ENCODE measurements at regions not wholly inside any gene's neighbourhood (a gene's known extent, or its start where the extent isn't known, plus 50 kb on each side); places are given as distances from the start of the nearest gene placed in this dataset.

DNA sequence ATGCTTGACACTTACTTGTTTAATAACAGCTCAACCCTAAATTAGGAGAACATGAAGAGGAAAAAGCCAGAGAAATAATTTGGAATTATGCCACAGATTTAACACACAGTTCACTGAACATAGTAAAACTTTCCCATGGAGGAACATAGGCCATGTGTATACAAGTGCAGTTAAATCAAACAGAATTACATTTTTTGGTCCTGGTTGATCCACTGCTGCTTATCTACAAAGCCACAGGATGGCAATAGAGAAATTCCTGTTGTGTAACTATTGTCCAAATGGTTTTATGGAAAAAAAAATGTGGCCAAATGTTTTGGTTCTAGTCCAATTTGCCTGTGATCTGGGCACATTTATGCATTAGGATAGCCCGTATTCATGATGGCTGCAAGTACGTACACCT, 136.8 kb downstream of the ALDH8A1 start:
- no peaks in the 10 kb centered on the region for H3K9me3 ChIP-seq (replicated peaks in 1 of 3)
- H3K36me3 ChIP-seq (replicated peaks in 1 of 2), result no peaks in the 10 kb centered on the region
- no peak for DNase-seq
- no peaks in the 10 kb centered on the region for H3K4me1 ChIP-seq (replicated peaks in 1 of 2)
- no peaks in the 10 kb centered on the region for H3K27me3 ChIP-seq
- intact Hi-C loops (cut with DNase I), result loop anchor here in 1 of 2 donors (10.0 kb wide), 1 partner anchor 168 kb away; no protein-coding TSS in a partner anchor
- 90 to 100% (median 95%) methylated on average over 2 of the region's 2 CpGs for WGBS, 4 donors
- no peak overlapping the region for H3K27ac ChIP-seq
- H3K4me3 ChIP-seq, result no peak overlapping the region
- no peak for TF ChIP-seq POLR2A (IDR thresholded peaks at IDR 0.05)
- TF ChIP-seq, protein P1, sequence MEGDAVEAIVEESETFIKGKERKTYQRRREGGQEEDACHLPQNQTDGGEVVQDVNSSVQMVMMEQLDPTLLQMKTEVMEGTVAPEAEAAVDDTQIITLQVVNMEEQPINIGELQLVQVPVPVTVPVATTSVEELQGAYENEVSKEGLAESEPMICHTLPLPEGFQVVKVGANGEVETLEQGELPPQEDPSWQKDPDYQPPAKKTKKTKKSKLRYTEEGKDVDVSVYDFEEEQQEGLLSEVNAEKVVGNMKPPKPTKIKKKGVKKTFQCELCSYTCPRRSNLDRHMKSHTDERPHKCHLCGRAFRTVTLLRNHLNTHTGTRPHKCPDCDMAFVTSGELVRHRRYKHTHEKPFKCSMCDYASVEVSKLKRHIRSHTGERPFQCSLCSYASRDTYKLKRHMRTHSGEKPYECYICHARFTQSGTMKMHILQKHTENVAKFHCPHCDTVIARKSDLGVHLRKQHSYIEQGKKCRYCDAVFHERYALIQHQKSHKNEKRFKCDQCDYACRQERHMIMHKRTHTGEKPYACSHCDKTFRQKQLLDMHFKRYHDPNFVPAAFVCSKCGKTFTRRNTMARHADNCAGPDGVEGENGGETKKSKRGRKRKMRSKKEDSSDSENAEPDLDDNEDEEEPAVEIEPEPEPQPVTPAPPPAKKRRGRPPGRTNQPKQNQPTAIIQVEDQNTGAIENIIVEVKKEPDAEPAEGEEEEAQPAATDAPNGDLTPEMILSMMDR (IDR thresholded peaks at IDR 0.05), result no peak

DNA sequence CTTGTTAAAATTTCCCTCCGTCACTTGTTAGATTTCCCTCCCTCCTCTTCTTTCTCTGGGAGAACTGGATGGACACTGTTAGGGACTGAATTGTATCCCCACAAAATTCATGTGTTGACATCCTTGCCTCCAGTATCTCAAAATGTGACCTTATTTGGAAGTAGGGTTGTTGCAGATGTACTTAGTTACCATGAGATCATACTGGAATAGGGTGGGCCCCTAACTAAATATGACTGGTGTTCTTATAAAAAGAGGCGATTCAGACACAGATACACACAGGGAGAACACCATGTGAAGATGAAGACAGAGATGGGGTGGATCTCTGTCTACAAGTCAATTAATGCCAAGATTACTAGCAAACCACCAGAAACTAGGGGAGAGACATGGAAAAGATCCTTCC, 139.5 kb downstream of the ALDH8A1 start:
- TF ChIP-seq POLR2A (IDR thresholded peaks at IDR 0.05), result no peak
- TF ChIP-seq, protein P1 (IDR thresholded peaks at IDR 0.05), result no peak
- Histone ChIP-seq H3K4me1 (replicated peaks in 1 of 2) (no peaks in the 10 kb centered on the region), H3K36me3 (replicated peaks in 1 of 2) (no peaks in the 10 kb centered on the region), H3K4me3 (no peak overlapping the region), H3K27me3 (no peaks in the 10 kb centered on the region), H3K9me3 (replicated peaks in 1 of 3) (no peaks in the 10 kb centered on the region), H3K27ac (no peak overlapping the region)
- intact Hi-C loops (cut with DNase I), result loop anchor here in 1 of 2 donors (10.0 kb wide), 1 partner anchor 166 kb away; no protein-coding TSS in a partner anchor
- WGBS, 4 donors, result 73 to 95% (median 89%) methylated on average over 2 of the region's 2 CpGs
- DNase-seq, result no peak

DNA sequence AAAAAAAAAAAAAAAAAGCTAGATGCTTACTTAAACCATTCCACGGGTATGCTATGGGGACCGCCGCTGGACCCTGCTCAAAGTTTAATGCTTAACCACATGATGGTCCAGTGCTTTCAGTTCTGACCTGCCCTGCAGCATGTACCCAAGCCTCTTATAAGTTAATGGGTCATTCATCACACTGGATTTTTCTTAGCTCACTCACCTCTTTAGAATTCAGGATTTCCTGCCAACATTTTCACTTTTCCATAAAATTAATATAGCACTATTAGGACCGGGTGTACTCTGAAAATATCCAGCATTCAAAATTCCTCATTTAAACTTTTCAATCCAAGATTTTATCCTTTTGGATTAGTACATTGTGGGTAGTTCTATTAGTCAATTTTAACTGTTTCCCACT, 140.8 kb downstream of the ALDH8A1 start:
- Histone ChIP-seq H3K4me3 (no peak overlapping the region), H3K9me3 (replicated peaks in 1 of 3) (no peaks in the 10 kb centered on the region), H3K4me1 (replicated peaks in 1 of 2) (no peaks in the 10 kb centered on the region), H3K36me3 (replicated peaks in 1 of 2) (no peaks in the 10 kb centered on the region), H3K27me3 (no peaks in the 10 kb centered on the region), H3K27ac (no peak overlapping the region)
- intact Hi-C loops (cut with DNase I), result no loop called here
- 84 to 96% (median 92%) methylated on average over 4 of the region's 4 CpGs for WGBS, 4 donors
- TF ChIP-seq POLR2A (IDR thresholded peaks at IDR 0.05), result no peak
- TF ChIP-seq, protein P1 (IDR thresholded peaks at IDR 0.05), result no peak
- no peak for DNase-seq

DNA sequence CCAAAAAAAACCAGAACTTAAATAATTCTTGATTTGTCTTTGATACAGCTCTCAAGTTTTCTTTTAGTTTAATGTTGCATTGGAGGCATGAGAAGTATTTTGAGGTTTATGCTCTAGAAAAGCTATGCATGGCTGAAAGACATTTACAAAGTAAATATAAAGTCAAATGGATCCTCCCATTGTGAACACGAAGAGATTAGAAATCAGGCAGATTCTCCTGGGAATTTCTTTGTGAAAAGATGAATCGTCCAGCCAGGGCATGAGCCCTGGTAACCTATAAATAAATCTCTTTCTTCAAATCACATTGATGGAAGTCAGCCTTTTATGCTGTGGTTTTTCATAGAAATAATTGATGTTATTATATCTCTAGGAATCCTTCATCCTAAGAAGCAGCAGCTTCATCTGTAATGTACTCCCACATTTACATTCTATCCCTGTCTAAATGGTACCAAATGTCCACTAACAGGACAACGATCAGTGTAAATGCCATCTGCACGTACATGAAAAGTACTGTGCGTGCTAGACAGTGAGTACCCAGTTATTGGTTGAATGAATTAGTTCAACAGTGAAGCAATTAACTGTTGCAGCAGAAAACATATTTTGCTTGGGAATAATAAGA, 143.6 kb downstream of the ALDH8A1 start:
- TF ChIP-seq, protein P1 (IDR thresholded peaks at IDR 0.05), result no peak
- no peak for TF ChIP-seq POLR2A (IDR thresholded peaks at IDR 0.05)
- H3K36me3 ChIP-seq (replicated peaks in 1 of 2), result no peaks in the 10 kb centered on the region
- H3K27me3 ChIP-seq, result no peaks in the 10 kb centered on the region
- WGBS, 4 donors, result 72 to 74% (median 74%) methylated on average over 5 of the region's 5 CpGs
- no peak for DNase-seq
- intact Hi-C loops (cut with DNase I), result no loop called here
- H3K4me1 ChIP-seq (replicated peaks in 1 of 2), result no peaks in the 10 kb centered on the region
- no peak overlapping the region for H3K4me3 ChIP-seq
- H3K27ac ChIP-seq, result no peak overlapping the region
- no peaks in the 10 kb centered on the region for H3K9me3 ChIP-seq (replicated peaks in 1 of 3)

All from adrenal gland (tissue), 9 donors.